ENCODE measurements at regions not wholly inside any gene's neighbourhood (a gene's known extent, or its start where the extent isn't known, plus 50 kb on each side); places are given as distances from the start of the nearest gene placed in this dataset.
"Not testable (repeated sequence)": the region's sequence is repeated elsewhere in the genome, so short reads cannot be mapped to it uniquely, and the experiment has no call there.

- Histone ChIP-seq H3K9me3 (replicated peaks in 1 of 3) (no peaks in the 10 kb centered on the region), H3K27ac (no peak overlapping the region), H3K4me3 (no peak overlapping the region), H3K4me1 (replicated peaks in 1 of 2) (no peaks in the 10 kb centered on the region), H3K36me3 (replicated peaks in 1 of 2) (no peaks in the 10 kb centered on the region), H3K27me3 (no peaks in the 10 kb centered on the region)
- WGBS, 4 donors: 90 to 94% (median 93%) methylated on average over 2 of the region's 2 CpGs
- DNase-seq: no peak
- TF ChIP-seq, protein P1, sequence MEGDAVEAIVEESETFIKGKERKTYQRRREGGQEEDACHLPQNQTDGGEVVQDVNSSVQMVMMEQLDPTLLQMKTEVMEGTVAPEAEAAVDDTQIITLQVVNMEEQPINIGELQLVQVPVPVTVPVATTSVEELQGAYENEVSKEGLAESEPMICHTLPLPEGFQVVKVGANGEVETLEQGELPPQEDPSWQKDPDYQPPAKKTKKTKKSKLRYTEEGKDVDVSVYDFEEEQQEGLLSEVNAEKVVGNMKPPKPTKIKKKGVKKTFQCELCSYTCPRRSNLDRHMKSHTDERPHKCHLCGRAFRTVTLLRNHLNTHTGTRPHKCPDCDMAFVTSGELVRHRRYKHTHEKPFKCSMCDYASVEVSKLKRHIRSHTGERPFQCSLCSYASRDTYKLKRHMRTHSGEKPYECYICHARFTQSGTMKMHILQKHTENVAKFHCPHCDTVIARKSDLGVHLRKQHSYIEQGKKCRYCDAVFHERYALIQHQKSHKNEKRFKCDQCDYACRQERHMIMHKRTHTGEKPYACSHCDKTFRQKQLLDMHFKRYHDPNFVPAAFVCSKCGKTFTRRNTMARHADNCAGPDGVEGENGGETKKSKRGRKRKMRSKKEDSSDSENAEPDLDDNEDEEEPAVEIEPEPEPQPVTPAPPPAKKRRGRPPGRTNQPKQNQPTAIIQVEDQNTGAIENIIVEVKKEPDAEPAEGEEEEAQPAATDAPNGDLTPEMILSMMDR (IDR thresholded peaks at IDR 0.05): no peak
- no peak for TF ChIP-seq POLR2A (IDR thresholded peaks at IDR 0.05)
- intact Hi-C loops (cut with DNase I): no loop called here
Observed at GRCh38 chr1:245003246-245003645, 138.9 kb upstream of the HNRNPU start.

GRCh38 chr1:245001252-245001651 lies 136.9 kb upstream of the HNRNPU start:
- WGBS, 4 donors: 58 to 100% (median 98%) methylated on average over 1 of the region's 1 CpG
- intact Hi-C loops (cut with DNase I): no loop called here
- TF ChIP-seq, protein P1 (IDR thresholded peaks at IDR 0.05): no peak
- TF ChIP-seq POLR2A (IDR thresholded peaks at IDR 0.05): no peak

GRCh38 chr1:245000872-245001188 lies 136.5 kb upstream of the HNRNPU start:
- DNase-seq: no peak
- H3K36me3 ChIP-seq (replicated peaks in 1 of 2): no peaks in the 10 kb centered on the region
- no peaks in the 10 kb centered on the region for H3K27me3 ChIP-seq
- TF ChIP-seq, protein P1 (IDR thresholded peaks at IDR 0.05): no peak
- no peak for TF ChIP-seq POLR2A (IDR thresholded peaks at IDR 0.05)
- intact Hi-C loops (cut with DNase I): no loop called here
- H3K4me3 ChIP-seq: no peak overlapping the region
- H3K9me3 ChIP-seq (replicated peaks in 1 of 3): no peaks in the 10 kb centered on the region
- H3K27ac ChIP-seq: no peak overlapping the region
- H3K4me1 ChIP-seq (replicated peaks in 1 of 2): no peaks in the 10 kb centered on the region

More at GRCh38 chr1:245001252-245001651, 136.9 kb upstream of the HNRNPU start:
- H3K27me3 ChIP-seq: no peaks in the 10 kb centered on the region
- no peak overlapping the region for H3K4me3 ChIP-seq
- H3K4me1 ChIP-seq (replicated peaks in 1 of 2): no peaks in the 10 kb centered on the region
- no peak overlapping the region for H3K27ac ChIP-seq
- DNase-seq: no peak
- no peaks in the 10 kb centered on the region for H3K9me3 ChIP-seq (replicated peaks in 1 of 3)
- H3K36me3 ChIP-seq (replicated peaks in 1 of 2): no peaks in the 10 kb centered on the region

- H3K27ac ChIP-seq; H3K36me3 ChIP-seq (replicated peaks in 1 of 2); H3K9me3 ChIP-seq (replicated peaks in 1 of 3); intact Hi-C loops (cut with DNase I); H3K4me1 ChIP-seq (replicated peaks in 1 of 2); H3K27me3 ChIP-seq; H3K4me3 ChIP-seq; DNase-seq: not testable (repeated sequence)
- 95 to 97% (median 96%) methylated on average over 3 of the region's 3 CpGs for WGBS, 4 donors
Observed at GRCh38 chr1:244999644-245000043, 135.3 kb upstream of the HNRNPU start.

- Histone ChIP-seq H3K4me1 (replicated peaks in 1 of 2) (no peaks in the 10 kb centered on the region), H3K36me3 (replicated peaks in 1 of 2) (no peaks in the 10 kb centered on the region), H3K27me3 (no peaks in the 10 kb centered on the region), H3K9me3 (replicated peaks in 1 of 3) (no peaks in the 10 kb centered on the region), H3K27ac (no peak overlapping the region), H3K4me3 (no peak overlapping the region)
- 81 to 100% (median 97%) methylated on average over 1 of the region's 1 CpG for WGBS, 4 donors
- DNase-seq: no peak
- intact Hi-C loops (cut with DNase I): no loop called here
- TF ChIP-seq POLR2A (IDR thresholded peaks at IDR 0.05): no peak
- TF ChIP-seq, protein P1 (IDR thresholded peaks at IDR 0.05): no peak
Observed at GRCh38 chr1:244998717-244999346, 134.5 kb upstream of the HNRNPU start.

Data from adrenal gland (tissue), 9 donors.